ENCODE measurements at regions not wholly inside any gene's neighbourhood (a gene's known extent, or its start where the extent isn't known, plus 50 kb on each side); places are given as distances from the start of the nearest gene placed in this dataset.

DNA sequence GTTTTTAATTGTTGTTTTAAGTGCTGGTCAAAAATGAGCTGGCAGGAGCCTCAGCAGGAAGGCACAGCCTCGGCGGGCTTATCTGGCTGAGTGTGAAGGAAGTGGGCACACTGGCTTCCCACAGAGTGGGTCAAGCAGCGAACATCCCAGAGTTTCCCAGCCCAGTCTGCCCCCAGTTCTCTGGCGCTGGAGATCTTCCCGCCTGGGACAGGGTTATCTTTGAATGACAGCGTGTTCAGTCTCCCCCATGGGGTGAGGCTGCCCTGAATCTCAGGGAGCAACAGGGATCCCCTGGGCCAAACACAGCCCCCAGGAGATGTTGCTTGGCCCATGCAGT lies 122.2 kb upstream of the PTPN1 start:
- in situ Hi-C loops (cut with MboI; ENCODE audit: low sequenced_read_pairs) = no loop called here

GRCh38 chr20:50388733-50389437 lies 121.3 kb upstream of the PTPN1 start:
- in situ Hi-C loops (cut with MboI; ENCODE audit: low sequenced_read_pairs) = no loop called here

DNA sequence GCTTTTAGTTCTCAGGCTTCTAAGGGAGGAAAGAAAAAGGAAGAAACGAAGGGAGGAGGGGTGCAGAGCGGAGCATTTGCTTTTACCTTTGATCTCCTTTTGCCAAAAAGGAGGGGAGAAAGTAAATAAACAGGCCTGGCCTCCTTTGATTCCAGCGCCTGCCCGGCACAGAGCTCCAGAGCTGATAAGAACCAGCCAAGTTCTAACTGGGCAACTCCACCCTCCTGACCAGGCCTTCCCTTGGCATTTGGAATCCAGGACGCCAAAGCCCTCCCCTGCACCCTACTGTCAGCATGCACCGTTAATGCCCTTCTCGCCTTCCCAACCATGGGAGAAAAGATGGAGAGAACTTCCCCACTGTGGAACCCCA lies 120.8 kb upstream of the PTPN1 start:
- in situ Hi-C loops (cut with MboI; ENCODE audit: low sequenced_read_pairs) = no loop called here

GRCh38 chr20:50389808-50390684 lies 120.1 kb upstream of the PTPN1 start:
- in situ Hi-C loops (cut with MboI; ENCODE audit: low sequenced_read_pairs) = no loop called here

GRCh38 chr20:50390685-50391443 lies 119.3 kb upstream of the PTPN1 start:
- in situ Hi-C loops (cut with MboI; ENCODE audit: low sequenced_read_pairs) = no loop called here

DNA sequence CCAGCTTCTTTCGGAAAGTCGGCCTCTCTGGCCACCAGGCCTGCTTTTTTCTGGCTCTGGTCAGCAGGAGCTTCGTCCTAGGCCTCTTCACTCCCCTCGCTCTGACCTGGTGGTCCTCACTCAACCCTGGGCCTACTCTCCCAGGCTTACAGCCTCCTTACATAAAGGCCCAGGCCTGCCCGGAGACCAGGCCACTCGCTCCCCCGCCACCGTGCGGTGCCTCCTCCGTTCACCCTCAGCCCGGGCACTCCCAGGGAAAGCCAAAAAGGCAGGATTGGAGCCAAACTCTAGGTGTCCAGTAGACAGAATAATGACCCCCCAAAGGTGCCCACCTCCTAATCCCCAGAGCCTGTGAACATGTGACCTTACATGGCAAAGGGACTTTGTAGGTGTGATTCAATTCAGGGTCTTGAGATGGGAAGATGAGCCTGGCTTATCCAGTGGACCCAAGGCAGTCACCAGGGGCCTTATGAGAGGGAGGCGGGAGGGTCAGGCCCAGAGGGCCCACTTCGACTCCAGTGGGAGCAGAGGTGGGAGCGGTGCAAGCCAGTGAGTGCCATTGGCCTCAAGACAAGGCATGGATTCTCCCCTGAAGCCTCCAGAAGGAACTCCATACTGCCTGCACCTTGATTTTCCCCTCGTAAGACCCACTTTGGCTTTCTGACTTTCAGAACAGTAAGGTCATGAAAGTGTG lies 118.6 kb upstream of the PTPN1 start:
- in situ Hi-C loops (cut with MboI; ENCODE audit: low sequenced_read_pairs) = no loop called here

GRCh38 chr20:50392138-50392866 lies 117.9 kb upstream of the PTPN1 start:
- in situ Hi-C loops (cut with MboI; ENCODE audit: low sequenced_read_pairs) = no loop called here

DNA sequence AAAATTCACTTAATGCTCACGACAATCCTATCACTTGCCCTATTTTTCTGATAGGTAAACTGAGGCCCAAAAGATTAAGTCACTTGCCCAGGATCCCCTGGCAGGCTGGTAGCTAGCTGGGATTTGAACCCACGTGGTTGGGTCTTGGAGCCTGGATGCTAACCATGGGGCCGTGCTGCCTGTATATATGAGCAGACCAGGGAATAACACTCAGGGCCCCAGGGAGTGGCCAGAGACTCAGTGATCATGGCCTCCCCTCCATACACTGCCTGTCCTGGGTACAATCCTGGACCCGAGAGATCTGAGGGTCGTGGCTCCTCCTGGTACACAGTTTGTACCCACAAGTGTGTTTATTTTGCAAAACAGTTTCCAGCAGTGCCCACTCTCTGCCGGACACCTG lies 116.9 kb upstream of the PTPN1 start:
- in situ Hi-C loops (cut with MboI; ENCODE audit: low sequenced_read_pairs) = no loop called here

GRCh38 chr20:50393990-50394561 lies 116.1 kb upstream of the PTPN1 start:
- in situ Hi-C loops (cut with MboI; ENCODE audit: low sequenced_read_pairs) = no loop called here

GRCh38 chr20:50394569-50394968 lies 115.6 kb upstream of the PTPN1 start:
- in situ Hi-C loops (cut with MboI; ENCODE audit: low sequenced_read_pairs) = no loop called here

DNA sequence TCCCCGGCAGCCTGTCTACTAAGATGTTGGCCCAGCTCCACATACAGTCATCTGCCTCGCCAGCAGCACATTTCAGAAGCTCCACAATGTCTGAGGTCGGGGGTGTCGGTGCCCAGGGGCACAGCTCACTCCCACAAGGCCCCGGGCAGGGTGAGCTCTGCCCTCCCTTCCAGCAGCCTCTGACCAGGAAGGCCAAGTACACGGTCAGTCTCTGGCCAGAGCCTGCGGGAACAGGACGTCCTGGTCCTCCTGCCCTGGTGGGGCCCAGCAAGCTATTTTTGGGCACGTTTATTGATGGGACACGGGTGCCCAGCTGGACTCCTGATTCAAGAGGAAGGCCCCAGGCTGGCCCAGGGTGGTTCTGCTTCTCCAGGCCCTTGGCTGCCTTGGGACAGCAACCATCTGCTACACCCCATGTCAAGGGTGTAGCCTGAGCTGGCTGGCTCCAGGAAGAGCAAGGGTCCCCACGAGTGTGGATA lies 114.9 kb upstream of the PTPN1 start:
- in situ Hi-C loops (cut with MboI; ENCODE audit: low sequenced_read_pairs) = no loop called here

DNA sequence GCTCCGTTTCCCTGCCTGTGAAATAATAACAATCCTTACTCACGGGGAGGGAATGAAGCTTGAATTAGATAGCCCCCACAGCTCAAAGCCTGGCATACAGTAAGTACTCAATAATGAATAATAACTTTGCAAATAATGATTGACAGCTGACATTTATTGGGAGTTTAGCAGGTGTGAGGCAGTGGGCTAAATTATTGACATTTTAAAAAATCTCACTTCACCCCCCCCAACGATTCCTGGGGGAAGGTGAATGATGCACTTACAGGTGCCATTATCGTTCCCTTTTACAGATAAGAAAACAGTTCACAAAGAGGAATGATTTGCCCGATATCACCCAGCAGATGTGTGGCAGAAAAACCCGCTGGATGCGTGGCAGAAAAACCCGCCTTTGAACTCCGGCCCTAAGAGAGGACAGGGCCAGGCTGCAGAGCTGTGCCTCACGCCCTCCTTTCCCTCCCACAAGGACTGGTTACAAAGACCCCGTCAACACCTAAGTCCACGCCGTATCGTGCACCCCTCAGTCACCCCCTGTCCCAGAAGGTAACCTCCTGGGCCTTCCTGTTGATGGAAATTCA lies 114.2 kb upstream of the PTPN1 start:
- in situ Hi-C loops (cut with MboI; ENCODE audit: low sequenced_read_pairs) = no loop called here

GRCh38 chr20:50396623-50397022 lies 113.6 kb upstream of the PTPN1 start:
- in situ Hi-C loops (cut with MboI; ENCODE audit: low sequenced_read_pairs) = no loop called here

DNA sequence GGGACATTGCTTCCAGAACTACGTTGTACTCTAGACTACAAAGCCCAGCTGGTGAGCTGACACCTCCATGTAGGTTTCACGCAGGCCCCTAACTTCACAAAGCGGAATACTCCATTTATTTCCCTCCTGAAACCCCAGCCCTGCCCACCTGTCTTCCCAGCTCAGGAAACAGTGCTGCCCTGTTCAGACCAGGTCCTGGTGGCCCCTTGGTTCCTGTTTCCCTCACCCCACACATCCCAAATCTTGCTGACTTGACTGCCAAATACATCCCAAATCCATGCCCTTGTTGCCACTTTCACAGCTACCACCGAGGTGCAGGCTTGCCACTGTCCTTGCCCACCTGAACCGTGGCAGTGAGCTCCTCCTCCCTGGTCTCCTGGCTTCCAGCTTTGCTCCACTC lies 113.1 kb upstream of the PTPN1 start:
- in situ Hi-C loops (cut with MboI; ENCODE audit: low sequenced_read_pairs) = no loop called here

DNA sequence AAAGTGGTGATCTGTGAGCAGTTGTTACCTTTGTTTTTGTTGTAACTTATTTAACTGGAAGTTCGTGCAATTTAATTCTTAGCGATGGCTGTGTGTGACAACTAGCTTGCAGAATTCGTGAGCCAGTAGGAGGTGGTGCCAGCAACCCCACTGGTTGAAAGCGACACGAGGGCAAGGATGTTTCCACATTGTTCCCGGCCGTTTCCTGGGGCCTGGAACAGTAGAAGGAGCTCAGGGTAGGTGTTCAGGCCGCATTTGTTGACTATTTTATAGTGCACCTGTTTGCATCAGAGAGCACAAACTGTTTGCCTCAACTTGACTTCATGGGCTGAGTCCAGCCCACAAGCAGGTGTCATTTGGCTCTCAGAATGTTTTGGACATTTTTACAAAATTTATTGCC lies 112.1 kb upstream of the PTPN1 start:
- in situ Hi-C loops (cut with MboI; ENCODE audit: low sequenced_read_pairs) = no loop called here

DNA sequence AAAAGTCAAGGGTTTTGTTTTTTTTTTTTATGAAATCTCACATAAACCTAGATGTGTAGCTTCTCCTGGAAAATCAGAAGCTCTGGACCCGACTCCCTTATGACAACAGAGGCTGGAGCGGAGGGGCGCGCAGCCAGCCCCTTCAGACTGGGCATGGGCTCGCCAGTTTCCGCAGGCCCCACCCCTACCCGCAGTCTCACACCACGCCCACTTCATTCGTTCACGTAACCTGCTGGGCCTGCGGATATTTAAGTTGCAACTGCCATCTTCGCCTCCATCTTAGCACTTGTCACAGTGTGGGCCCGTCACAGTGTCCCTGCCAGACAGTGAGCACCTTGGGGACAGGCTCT lies 111.7 kb upstream of the PTPN1 start:
- in situ Hi-C loops (cut with MboI; ENCODE audit: low sequenced_read_pairs) = no loop called here

DNA sequence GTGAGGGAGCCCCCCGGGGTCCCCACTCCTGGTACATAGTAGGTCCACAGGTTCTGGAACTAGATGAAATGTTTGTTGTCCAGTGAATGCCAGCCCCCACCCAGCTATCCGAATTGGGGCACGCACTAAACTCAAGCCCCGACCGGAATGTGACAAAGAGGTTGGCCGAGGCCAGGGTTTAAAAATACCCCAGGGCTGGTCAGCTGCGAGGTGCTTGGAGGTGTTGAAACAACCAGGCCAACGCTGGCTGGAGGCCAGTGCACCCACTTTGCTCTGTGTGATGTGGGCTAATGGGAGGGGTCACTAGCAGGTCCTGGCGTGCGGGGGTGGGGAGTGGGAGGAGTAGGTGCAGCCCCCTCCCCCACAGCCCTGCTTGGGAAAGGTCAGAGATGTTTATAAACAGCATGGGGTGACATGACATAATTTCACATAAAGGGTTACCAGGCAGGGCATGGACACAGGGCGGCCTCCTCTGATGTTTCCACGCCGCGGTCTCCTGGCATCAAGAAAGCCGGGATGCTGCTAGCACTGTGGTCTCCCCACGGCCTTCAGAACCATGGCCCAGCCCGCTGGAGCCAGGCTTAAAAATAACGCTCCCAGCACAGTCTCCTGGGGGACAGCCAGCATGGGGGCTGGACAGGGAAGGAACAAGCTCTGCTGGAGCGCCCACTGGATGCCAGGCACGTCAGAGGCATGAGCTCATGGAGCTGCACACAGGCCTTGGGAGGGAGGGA lies 111.2 kb upstream of the PTPN1 start:
- in situ Hi-C loops (cut with MboI; ENCODE audit: low sequenced_read_pairs) = no loop called here

GRCh38 chr20:50399555-50399916 lies 110.6 kb upstream of the PTPN1 start:
- in situ Hi-C loops (cut with MboI; ENCODE audit: low sequenced_read_pairs) = no loop called here
